ENCODE measurements at regions not wholly inside any gene's neighbourhood (a gene's known extent, or its start where the extent isn't known, plus 50 kb on each side); places are given as distances from the start of the nearest gene placed in this dataset.

GRCh38 chr15:94924971-94925598 lies 693.7 kb downstream of the MCTP2 start:
- DNase-seq = no peak

- no peak for DNase-seq
Measured at GRCh38 chr15:94925680-94926079, 694.3 kb downstream of the MCTP2 start.

GRCh38 chr15:94927003-94927402 lies 695.6 kb downstream of the MCTP2 start:
- no peak for DNase-seq

- no peak for DNase-seq
Measured at GRCh38 chr15:94929282-94929681, 697.9 kb downstream of the MCTP2 start.

GRCh38 chr15:94930441-94930840 lies 699.1 kb downstream of the MCTP2 start:
- DNase-seq = no peak

GRCh38 chr15:94930960-94931359 lies 699.6 kb downstream of the MCTP2 start:
- DNase-seq = no peak

GRCh38 chr15:94934440-94934839 lies 703.1 kb downstream of the MCTP2 start:
- DNase-seq = no peak

GRCh38 chr15:94937242-94937641 lies 705.9 kb downstream of the MCTP2 start:
- no peak for DNase-seq

- no peak for DNase-seq
Measured at GRCh38 chr15:94943888-94944287, 712.5 kb downstream of the MCTP2 start.

GRCh38 chr15:94951538-94951937 lies 720.2 kb downstream of the MCTP2 start:
- DNase-seq = no peak

GRCh38 chr15:94963953-94964352 lies 732.6 kb downstream of the MCTP2 start:
- DNase-seq = no peak

GRCh38 chr15:94965593-94965992 lies 734.2 kb downstream of the MCTP2 start:
- DNase-seq = no peak

- no peak for DNase-seq
Measured at GRCh38 chr15:94968133-94968532, 736.8 kb downstream of the MCTP2 start.

- no peak for DNase-seq
Measured at GRCh38 chr15:94970096-94970495, 738.7 kb downstream of the MCTP2 start.

- no peak for DNase-seq
Measured at GRCh38 chr15:94970802-94971201, 739.4 kb downstream of the MCTP2 start.

- DNase-seq = no peak
Measured at GRCh38 chr15:94972314-94972713, 741.0 kb downstream of the MCTP2 start.

GRCh38 chr15:94987085-94987484 lies 755.7 kb downstream of the MCTP2 start:
- DNase-seq = no peak

GRCh38 chr15:94991718-94992117 lies 760.4 kb downstream of the MCTP2 start:
- DNase-seq = no peak

GRCh38 chr15:95009635-95010034 lies 778.3 kb downstream of the MCTP2 start:
- no peak for DNase-seq

- DNase-seq = no peak
Measured at GRCh38 chr15:95013381-95013780, 782.0 kb downstream of the MCTP2 start.

- no peak for DNase-seq
Measured at GRCh38 chr15:95016511-95017229, 785.3 kb downstream of the MCTP2 start.

GRCh38 chr15:95017666-95018328 lies 786.4 kb downstream of the MCTP2 start:
- DNase-seq = no peak

GRCh38 chr15:95018888-95019545 lies 787.7 kb downstream of the MCTP2 start:
- no peak for DNase-seq

- no peak for DNase-seq
Measured at GRCh38 chr15:95019907-95020306, 788.5 kb downstream of the MCTP2 start.
